Panc1 (cell line): ENCODE measurements at regions not wholly inside any gene's neighbourhood (a gene's known extent, or its start where the extent isn't known, plus 50 kb on each side); places are given as distances from the start of the nearest gene placed in this dataset.

Experiments used
- POLR2AphosphoS5 ChIP-seq: IDR thresholded peaks from 2 replicates; pipeline ENCODE4 v1.6.1; 2012; ENCODE audit warnings: mild to moderate bottlenecking, low read depth, low read length, moderate library complexity
- TCF7L2 ChIP-seq: IDR thresholded peaks from 2 replicates; pipeline ENCODE4 v1.6.1; 2011; ENCODE audit warnings: mild to moderate bottlenecking, low read depth, low read length, inconsistent platforms
- TF ChIP-seq, protein P1 (sequence below): fragments of 450-650 bp; IDR thresholded peaks from 2 replicates; pipeline ENCODE4 v1.5.1; 2017; ENCODE audit warnings: mild to moderate bottlenecking
- TF ChIP-seq, protein P2 (sequence below), 2 experiments: IDR thresholded peaks; 2 replicates each; pipeline ENCODE4 v1.6.1; 2011 to 2012; ENCODE audit warnings: low read depth in 2 of 2, control low read depth in 1 of 2, low read length in 1 of 2, mild to moderate bottlenecking in 1 of 2, moderate library complexity in 1 of 2; ENCODE audit not compliant: insufficient read depth in 1 of 2

- TF ChIP-seq, protein P1, sequence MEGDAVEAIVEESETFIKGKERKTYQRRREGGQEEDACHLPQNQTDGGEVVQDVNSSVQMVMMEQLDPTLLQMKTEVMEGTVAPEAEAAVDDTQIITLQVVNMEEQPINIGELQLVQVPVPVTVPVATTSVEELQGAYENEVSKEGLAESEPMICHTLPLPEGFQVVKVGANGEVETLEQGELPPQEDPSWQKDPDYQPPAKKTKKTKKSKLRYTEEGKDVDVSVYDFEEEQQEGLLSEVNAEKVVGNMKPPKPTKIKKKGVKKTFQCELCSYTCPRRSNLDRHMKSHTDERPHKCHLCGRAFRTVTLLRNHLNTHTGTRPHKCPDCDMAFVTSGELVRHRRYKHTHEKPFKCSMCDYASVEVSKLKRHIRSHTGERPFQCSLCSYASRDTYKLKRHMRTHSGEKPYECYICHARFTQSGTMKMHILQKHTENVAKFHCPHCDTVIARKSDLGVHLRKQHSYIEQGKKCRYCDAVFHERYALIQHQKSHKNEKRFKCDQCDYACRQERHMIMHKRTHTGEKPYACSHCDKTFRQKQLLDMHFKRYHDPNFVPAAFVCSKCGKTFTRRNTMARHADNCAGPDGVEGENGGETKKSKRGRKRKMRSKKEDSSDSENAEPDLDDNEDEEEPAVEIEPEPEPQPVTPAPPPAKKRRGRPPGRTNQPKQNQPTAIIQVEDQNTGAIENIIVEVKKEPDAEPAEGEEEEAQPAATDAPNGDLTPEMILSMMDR, result no peak
- TF ChIP-seq POLR2AphosphoS5 (no peak), TCF7L2 (no peak)
- TF ChIP-seq, protein P2, sequence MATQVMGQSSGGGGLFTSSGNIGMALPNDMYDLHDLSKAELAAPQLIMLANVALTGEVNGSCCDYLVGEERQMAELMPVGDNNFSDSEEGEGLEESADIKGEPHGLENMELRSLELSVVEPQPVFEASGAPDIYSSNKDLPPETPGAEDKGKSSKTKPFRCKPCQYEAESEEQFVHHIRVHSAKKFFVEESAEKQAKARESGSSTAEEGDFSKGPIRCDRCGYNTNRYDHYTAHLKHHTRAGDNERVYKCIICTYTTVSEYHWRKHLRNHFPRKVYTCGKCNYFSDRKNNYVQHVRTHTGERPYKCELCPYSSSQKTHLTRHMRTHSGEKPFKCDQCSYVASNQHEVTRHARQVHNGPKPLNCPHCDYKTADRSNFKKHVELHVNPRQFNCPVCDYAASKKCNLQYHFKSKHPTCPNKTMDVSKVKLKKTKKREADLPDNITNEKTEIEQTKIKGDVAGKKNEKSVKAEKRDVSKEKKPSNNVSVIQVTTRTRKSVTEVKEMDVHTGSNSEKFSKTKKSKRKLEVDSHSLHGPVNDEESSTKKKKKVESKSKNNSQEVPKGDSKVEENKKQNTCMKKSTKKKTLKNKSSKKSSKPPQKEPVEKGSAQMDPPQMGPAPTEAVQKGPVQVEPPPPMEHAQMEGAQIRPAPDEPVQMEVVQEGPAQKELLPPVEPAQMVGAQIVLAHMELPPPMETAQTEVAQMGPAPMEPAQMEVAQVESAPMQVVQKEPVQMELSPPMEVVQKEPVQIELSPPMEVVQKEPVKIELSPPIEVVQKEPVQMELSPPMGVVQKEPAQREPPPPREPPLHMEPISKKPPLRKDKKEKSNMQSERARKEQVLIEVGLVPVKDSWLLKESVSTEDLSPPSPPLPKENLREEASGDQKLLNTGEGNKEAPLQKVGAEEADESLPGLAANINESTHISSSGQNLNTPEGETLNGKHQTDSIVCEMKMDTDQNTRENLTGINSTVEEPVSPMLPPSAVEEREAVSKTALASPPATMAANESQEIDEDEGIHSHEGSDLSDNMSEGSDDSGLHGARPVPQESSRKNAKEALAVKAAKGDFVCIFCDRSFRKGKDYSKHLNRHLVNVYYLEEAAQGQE (IDR thresholded peaks at IDR 0.05; ENCODE audit: insufficient read depth in 1 of 2, low read depth in 2 of 2, low read length in 1 of 2), result no peak
Measured at GRCh38 chr9:24464319-24464951, 81.3 kb downstream of the IZUMO3 start.
